Activated CD4-positive, alpha-beta T cell treated with anti-CD3 and anti-CD28 coated beads, Interleukin-2, Interleukin-4, amounts not matched to agents 100 ng/mL and 50 ng/mL, durations not matched to agents 16 hours and 8 hours (primary cell): ENCODE measurements at regions not wholly inside any gene's neighbourhood (a gene's known extent, or its start where the extent isn't known, plus 50 kb on each side); places are given as distances from the start of the nearest gene placed in this dataset.

Source experiments
- DNase-seq: peaks from one replicate; pipeline ENCODE4 v3.0.0-alpha.2; 2020; ENCODE audit warnings: low spot score

DNA sequence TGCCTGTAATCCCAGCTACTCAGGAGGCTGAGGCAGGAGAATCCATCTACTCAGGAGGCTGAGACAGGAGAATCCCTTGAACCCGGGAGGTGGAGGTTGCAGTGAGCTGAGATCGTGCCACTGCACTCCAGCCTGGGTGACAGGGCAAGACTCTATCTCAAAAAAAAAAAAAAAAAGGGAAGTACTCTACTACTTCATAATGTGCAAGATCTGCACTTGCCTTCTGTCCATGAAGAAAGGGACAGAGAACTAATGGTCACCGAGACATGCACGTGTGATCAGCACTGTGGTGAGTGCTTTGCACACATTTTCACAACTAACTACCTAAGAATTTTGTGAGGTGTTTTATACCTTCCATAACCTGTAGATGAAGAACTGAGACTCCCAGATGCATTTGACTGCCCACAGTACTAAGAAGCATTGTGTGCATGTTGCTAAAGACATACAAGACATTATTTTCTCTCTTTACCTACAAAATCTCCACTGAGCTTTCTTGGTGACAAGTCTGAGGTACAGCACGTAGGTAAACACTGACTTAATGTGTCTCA is 784.8 kb upstream of the ID2 start:
- DNase-seq, result no peak

DNA sequence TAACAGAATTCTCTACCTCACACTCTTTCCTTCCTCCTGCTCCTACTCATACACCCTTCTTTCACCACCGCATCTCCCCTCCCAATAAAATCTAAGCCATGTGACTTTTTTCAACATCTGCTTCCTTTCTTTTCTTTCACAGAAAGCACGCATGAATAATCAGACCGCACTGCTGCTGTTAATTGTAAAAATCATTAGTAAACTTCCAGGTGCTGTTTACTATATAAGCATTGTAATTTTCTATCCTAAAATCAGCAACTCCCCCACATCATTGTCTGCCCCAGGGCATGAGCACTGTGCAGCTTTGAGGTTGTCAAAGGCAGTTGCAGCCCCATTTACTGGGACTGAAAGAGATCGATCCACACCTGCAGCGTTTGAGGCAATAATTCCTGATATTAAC is 782.6 kb upstream of the ID2 start:
- DNase-seq, result no peak

DNA sequence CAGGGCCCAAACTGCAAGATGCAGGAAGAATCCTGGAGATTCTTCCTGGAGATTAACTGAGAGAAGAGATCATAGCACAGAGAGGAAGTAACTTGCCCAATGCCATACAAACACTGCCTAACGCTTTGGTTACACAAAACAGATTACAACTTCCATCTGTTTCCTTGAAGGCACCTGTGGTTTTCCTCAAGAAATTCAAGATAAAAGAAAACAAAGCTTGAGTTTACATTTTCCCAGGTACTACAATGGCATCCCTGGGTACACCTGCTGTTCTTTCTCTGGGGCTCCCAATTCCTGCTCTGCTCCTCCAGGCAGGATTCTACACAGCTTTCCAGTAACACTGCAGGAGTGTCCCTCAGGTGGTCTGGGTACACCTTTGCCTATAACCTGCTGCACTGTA is 781.9 kb upstream of the ID2 start:
- DNase-seq, result no peak

DNA sequence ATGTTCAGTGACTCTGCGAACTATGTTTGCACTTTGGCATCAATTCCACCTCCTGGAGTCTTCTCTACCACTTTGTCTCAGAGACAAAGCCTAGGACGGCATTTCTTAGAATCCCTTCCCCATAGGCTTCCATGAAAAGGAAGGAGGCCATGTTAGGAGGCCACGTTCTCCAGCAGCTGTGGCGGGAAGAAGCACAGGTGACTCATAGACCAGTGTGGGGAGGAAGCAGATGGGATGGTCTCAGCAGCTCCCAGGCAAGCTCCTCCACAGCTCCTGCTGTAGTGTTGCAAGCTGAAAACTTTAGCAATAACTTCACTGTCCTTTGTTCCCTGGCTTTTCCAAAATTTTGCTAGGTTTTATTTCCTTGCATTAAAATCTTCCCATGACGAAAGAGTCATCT is 781.3 kb upstream of the ID2 start:
- peak; percentile 20 for DNase-seq

DNA sequence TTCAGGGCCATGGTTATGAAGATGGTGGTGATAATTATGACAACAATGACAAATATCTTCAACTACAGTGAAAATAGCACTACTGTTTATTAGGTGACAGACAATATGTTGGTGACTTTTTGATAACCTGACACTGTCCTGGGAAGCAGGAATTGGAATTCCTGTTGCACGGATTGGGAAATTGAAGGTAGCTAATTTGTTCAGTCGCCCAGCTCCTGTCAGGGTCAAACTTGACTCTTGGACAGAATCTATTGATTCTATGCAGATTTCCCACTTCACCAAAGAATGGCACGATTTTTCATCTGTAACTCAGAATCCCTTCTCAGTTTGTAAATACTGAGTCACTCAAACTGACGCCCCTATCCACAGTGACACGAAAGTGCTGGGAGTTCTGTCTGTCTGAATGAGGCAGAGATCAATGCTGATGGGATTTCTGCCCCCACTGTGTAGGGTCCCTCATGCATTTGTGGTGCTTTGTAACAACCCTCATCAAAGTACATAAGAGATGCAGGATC is 779.5 kb upstream of the ID2 start:
- no peak for DNase-seq

DNA sequence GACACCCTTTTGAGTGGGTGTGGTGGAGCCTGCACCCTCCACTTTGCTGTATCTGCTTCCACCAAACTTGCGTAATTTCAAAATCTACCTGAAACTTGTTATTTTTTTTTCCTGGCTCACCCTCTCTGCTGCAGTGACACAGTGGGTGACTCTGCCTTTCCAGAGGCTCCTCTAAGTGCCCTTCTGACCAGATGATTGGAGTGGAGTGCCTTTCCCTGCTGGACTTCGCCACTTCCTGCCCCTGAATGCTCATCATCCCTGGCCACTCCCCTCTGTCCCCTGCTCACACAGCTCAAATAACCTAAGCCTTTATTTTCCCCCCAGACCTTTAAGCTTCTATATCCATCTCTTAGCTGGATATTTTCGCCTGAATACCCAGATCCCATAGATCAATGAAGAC is 777.5 kb upstream of the ID2 start:
- DNase-seq, result no peak

DNA sequence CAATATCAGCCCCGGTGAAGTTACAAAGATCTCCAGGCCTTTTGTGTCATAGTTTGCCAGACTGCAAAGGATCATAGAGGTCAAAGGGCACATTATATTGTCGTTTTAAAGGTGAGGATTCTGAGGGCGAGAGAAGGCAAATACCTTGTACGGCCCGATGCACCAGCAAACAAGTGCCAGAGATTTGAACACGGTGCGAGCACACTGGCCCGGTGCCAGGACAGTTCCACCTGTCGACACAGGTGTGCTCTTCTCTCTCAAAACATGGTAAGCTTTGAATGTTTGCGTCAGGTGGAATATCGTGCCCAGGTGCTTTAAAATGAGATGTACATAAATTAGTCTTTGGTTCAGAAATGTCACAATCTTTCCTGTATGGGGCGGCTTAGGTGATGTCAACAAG is 776.1 kb upstream of the ID2 start:
- no peak for DNase-seq

DNA sequence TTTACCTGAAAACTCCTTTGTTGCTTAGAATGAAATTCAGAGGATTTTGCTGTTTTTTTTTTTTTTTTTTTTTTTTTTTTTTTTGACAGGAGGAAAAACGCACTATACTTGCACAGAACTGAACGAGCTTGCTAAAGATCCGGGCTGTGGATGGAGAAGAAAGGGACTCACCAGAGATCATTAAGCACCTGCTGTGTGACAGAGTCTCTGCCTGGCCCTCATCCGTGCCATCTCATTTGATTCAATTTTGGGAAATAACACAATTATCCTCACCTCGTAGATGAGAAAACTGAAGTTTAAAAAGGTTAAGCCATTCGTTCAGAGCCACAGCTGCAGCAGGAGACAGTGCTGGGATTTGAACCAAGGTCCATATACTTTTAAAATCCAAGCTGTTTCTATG is 775.4 kb upstream of the ID2 start:
- DNase-seq, result no peak

DNA sequence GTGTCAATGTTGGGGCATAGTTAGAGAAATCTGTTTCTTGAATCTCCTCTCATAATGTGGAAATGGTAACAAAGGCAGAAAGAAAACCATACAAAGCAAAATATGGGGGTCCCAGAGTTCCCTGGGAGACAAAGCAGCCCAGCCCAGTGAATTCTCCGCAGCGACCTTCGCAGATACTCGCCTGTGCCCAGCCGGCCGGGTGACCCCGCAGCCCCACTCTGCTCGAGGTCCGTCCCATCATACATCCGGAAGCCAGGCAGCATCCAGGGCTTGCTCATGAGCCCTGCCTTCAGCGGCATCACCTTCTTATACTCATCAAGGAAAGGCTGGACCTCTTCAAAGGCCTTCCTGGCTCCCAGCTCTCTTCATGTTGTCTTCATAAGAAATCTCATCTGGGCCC is 774.8 kb upstream of the ID2 start:
- no peak for DNase-seq

DNA sequence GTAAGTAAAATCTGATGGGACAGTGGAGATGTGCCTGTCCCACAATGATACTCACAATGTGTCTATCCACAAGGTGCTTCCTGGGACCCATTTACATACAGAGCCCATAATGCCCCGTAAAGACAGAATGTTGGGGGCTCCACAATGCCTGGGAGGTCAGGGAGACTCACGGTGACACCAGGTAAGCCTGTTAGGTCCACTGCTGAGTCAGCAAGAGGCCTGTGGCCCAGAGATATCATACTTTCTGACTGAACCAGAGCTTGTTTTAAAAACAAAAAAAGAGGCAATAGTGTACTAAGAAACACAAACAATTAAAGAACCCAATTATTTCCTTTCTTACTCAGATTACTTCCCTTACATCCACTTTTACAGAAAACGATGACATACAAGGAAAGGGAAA is 771.1 kb upstream of the ID2 start:
- DNase-seq, result no peak

DNA sequence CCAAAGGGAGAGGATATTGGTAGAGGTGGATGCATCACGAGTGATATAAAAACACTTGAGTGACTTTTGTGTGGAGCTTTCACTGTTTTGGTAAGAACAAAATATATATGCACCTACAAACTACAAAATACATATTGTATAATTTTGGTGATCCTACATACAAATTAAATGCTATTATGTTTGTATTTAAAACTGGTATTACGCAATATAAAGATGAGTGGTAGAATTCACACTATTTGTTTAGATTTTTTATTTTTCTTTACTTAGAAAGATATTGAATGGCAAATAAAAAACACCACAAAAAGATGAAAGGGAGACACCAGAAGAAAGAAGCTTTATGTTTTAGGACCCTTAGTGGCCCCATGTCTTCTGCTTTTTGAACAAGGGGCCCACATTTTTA is 770.7 kb upstream of the ID2 start:
- no peak for DNase-seq

DNA sequence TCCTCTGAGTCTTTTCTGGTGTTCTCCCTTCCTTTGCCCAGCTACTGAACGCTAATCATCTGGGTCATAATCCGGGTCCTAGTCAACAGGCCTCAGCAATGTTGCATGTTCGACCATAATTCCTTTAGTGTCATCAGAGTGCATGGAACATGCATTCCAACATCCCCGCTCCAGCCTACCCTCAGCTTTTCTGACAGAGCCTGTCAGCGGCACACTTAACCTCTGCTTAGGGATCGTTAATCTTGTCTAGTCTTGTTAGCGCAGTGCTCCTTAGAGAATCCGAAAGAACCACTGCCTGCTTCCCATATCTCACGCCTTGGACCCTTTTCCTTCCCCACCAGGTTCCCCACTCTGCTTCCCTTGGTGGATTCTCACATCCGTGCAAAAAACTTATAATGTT is 767.9 kb upstream of the ID2 start:
- DNase-seq, result no peak

DNA sequence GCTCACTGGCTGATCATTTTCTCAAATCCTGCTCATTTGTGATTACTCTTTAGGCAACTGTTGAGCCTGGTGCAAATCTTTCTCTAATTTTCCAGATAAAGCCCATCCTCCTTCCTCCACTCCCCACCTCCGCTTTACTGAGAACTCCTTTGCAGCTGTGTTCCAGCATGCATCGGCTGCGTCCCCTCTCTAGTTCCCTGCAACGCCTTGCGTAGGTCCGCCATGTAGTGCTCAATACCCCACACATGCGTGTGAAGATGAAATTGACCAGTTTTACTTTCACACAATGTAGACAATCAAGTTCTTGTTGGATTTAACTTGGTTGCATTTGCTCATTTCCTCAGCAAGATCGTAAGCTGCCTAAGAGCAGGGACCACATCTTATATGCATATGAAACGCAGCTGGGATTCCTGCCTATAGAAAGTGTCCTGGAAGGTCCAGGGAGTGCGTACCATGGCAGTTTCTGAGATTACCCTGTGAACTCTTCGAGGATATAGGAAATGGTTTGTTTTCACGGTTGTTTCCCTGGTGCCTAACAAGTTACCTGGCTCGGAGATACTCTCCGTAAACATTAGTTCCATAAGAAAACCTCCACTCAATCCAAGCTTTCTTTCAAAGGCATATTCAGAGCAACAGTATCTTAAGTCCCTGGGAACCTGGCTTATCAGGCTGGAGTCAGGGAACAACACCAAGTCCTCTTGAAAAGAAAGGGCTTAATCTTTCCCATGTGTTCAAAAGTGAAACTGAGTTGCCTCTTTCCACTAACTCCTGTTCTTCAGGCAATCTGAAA is 766.4 kb upstream of the ID2 start:
- no peak for DNase-seq

DNA sequence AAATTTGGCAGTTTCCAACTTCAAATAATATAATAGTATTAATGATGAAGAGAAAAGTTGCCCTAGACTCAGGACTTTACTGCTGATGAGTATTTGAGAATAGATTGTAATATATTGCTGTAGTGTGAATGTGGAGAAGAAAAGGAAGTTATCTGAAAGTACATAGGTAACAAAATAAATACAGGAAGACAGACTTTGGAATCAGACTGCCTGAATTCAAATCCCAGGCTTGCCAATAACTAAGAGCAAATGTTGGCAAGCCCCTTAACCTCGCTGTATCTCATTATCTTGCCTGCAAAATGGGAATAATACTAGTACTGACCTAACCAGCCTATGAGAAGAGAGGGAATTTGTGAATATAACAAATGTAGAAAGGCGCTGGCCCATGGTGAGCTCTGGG is 765.2 kb upstream of the ID2 start:
- no peak for DNase-seq

DNA sequence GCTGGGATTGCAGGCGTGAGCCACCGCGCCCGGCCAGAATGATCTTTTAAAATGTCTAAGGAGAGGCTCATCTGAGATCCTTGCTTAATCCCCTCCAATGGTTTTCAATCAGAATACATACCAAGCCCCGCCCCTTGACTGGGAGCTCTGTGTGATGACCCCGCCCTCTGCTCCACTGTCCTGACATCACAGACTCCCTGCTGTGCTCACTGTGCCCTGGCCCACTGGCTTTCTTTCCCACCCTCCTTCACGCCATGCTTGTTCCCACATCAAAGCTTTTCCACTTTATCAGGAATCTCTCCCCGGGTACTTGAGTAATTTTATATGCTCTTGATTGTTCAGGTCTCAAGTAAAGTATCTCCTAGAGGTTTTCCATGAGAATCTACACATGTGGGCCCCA is 762.3 kb upstream of the ID2 start:
- no peak for DNase-seq

DNA sequence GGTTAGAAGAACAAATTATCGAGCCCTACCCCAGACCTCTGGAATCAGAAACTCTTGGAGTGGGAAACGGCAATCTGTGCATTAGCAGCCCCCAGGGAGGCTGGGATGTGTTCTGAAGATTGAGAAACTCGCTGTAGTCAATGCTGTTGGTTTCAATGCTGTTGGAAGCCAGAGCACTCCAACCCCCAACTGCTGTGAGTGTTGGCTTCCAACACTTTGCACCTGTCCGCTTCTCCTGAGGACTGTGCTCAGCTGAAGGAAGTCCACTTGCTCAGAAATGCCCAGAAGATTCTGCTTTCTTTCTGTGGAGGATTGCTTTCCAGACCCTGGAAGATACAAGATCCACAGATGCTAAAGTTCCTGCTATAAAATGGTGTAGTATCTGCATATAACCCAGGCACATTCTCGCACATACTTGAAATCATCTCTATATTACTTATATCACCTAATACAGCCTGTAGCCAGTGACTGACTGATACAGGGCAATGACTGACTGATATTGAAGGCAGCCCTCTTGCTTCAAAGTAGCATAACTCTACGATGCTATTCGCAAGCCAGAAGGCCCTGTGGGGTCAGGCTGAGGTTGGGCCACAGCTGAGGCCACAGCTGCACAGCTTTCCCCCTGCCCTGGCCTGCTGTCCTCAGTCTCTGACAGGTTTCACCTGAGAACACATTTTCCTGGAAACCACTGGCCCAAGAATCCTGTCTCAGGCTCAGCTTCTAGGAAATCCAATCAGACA is 757.7 kb upstream of the ID2 start:
- DNase-seq, result no peak

DNA sequence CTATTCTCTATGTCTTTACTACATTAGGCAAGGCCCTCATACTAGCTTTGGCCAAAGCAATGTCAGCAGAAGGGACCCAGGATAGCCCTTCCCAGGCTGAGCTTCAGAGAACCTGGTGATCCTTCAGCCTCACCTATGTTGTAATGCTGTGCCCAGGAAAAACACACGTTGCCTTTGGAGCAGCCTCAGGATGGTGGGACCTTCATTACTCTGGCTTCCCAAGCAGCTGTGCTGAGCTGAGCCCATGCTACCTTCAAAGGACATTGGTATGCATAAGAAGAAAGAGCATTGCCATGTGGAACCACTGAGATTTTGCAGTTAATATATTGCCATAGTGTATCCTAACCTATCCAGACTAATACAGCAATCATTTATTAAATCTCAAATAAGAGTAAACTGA is 756.4 kb upstream of the ID2 start:
- no peak for DNase-seq

DNA sequence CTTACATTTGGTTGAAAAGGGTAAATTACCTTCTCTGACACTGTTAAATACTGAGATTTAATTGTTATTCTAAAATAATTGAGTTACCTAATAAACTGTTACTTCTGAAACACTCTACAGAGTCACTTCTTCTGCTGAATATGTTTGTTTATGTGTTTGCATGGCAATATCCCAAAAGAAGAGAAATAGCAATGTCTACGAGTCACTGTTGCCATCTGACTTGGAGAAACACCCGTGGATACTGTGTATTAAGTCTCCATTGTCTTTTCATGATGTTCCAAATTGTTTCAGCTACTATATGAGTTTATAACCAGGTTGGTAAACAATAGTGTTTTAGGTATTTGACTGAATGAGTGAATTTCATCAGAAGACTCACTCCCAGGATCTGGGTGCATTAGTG is 754.2 kb upstream of the ID2 start:
- DNase-seq, result no peak

DNA sequence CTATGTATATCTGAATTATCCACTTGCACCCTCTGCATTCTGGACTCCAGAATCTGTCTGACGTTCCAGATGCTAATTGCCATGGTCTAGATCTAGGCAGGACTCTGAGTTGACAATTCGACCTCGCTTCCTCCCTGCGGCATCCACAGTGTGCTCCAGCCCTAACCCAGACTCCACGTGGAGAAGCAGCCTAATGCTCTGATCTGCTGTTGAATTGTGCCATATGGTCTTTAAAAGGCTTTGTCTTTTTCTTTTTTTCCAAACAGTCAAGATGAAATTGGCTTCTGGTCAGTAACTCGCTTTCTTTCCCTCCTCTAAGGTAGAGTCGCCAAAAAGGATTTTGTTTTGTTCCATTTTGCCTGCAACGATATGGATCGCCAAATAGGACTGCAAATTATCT is 752.6 kb upstream of the ID2 start:
- no peak for DNase-seq

DNA sequence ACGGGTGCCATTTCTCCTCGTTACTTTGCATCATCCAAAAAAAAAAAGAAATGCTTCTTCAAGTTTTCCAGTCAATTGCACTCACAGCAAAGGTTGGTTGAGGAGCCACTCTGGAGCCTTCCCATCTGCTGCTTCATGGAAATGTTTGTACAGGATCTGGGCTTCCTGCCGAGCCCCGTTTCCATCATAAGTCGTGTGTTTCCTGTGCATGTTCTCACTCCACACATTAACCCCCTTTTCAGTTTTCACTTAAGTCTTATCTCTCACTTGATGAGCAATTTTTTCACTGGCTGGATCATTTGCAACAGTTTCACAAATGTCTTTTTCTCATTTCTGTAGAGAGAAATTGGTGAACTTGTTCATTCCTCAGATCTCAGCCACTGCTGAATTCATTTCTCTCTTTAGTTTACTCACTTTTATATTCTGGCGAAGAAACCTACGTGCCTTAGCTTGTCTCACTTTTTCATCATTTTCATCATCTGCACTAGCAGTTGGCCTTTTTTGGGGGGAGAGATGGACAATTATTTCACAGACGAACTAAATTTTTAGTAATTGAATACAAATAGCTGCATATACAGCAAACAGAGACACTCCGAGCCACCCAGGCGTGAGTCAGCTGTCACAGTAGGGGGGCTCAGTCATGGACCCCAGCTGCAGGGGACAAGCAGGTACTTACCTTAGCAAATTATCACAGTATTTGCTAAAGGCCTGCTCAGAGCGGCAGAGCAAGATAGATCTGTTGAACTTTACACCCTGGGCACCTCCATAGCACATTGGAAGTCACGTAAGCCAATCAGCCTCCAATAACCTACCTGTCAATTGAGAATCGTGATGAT is 750.8 kb upstream of the ID2 start:
- peak; percentile 81 for DNase-seq

DNA sequence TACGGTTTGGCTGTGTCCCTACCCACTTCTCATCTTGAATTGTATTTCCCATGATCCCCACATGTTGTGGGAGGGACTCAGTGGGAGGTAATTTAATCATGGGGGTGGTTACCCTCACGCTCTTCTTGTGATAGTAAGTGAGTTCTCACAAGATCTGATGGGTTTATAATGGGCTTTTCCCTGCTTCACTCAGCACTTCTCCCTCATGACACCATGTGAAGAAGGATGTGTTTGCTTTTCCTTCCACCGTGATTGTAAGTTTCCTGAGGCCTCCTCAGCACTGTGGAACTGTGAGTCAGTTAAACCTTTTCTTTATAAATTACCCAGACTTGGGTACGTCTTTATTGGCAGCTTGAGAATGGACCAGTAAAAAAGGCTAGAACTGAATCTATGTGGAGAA is 750.0 kb upstream of the ID2 start:
- no peak for DNase-seq

DNA sequence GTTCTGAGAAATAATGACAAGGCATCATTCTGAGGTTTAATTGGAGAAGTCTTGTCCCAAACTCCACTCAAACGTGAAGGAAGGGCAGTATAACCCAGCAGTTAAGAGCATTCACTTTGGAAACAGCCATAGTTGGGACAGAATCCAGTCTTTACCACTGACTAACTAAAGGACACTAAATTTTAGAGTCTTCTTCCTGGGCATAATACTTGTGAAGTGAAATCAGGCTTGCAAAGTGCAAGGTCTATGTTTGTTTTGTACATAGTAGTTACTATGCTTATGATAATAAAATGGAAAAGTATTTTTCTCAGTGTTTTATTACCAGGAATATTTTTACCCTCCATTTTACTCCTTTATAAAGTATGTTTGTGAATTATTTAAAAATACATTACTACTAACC is 748.2 kb upstream of the ID2 start:
- DNase-seq, result no peak

DNA sequence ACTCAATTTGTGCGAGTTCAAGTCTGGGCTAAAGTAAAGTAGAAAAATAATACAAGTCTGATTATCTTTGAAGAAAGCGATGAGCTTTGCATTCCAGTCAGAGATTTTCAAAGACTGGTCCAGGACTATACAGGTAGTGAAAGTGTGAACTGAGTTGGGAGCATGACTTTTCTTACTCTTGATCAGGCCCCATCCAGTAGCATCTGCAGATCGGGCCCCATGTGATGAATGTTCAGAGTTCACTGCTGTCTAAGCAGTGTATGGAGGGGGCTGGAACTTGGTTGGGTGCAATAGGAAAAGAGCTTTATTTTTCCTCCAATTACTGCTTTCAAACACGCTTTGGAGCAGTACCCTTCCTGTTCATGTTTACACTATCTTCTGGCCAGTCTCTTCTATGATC is 747.4 kb upstream of the ID2 start:
- no peak for DNase-seq
